SK-N-MC (cell line): ENCODE measurements at regions not wholly inside any gene's neighbourhood (a gene's known extent, or its start where the extent isn't known, plus 50 kb on each side); places are given as distances from the start of the nearest gene placed in this dataset.

Experiments used
- EZH2 ChIP-seq: fragments of 200-600 bp; sonication (generic); IDR thresholded peaks from one replicate; pipeline ENCODE4 v1.6.1; 2017; ENCODE audit warnings: antibody characterized with exemption
- POLR2AphosphoS5 ChIP-seq: IDR thresholded peaks from 2 replicates; pipeline ENCODE4 v1.6.1; 2012; ENCODE audit warnings: mild to moderate bottlenecking, low read depth, low read length, borderline replicate concordance

GRCh38 chrX:40474205-40474626 lies 106.6 kb upstream of the ATP6AP2 start:
- no peak for TF ChIP-seq POLR2AphosphoS5
- no peak for TF ChIP-seq EZH2
